ENCODE measurements at regions not wholly inside any gene's neighbourhood (a gene's known extent, or its start where the extent isn't known, plus 50 kb on each side); places are given as distances from the start of the nearest gene placed in this dataset.

DNA sequence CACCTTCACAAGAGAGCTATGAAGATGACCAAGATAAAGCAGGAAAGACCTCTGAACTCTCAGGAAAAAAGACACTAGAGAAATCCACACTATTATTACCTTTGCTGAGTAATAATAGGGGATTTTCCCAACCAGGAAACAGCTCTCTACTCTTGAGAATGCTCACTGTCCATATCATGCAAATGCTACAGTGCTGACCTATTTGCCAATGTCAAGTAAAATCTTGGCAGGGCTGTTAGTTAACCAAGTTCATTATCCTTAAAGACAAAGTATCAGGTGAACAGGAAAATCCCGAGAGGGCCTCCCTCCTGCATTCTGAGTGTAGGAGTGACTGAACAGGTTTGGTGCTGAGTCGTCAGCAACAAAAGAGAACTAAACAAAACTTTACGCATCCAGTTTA is 306.6 kb downstream of the ACTL7B start:
- TF ChIP-seq, protein P1, sequence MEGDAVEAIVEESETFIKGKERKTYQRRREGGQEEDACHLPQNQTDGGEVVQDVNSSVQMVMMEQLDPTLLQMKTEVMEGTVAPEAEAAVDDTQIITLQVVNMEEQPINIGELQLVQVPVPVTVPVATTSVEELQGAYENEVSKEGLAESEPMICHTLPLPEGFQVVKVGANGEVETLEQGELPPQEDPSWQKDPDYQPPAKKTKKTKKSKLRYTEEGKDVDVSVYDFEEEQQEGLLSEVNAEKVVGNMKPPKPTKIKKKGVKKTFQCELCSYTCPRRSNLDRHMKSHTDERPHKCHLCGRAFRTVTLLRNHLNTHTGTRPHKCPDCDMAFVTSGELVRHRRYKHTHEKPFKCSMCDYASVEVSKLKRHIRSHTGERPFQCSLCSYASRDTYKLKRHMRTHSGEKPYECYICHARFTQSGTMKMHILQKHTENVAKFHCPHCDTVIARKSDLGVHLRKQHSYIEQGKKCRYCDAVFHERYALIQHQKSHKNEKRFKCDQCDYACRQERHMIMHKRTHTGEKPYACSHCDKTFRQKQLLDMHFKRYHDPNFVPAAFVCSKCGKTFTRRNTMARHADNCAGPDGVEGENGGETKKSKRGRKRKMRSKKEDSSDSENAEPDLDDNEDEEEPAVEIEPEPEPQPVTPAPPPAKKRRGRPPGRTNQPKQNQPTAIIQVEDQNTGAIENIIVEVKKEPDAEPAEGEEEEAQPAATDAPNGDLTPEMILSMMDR (conservative IDR thresholded peaks at IDR 0.05; ENCODE audit: low read depth in 2 of 2), result no peak
- no peak for TF ChIP-seq ZNF331 (CRISPR knock-in tag; IDR thresholded peaks at IDR 0.05; ENCODE audit: low read depth)
- TF ChIP-seq EZH2 (IDR thresholded peaks at IDR 0.05; ENCODE audit: low read depth, unreplicated experiment), result no peak
- TF ChIP-seq POLR2AphosphoS5 (IDR thresholded peaks at IDR 0.05; ENCODE audit: low read depth), result no peak

All from GM23338 (cell line).